NCI-H1417 (cell line): ENCODE measurements at regions not wholly inside any gene's neighbourhood (a gene's known extent, or its start where the extent isn't known, plus 50 kb on each side); places are given as distances from the start of the nearest gene placed in this dataset.
"Not testable (repeated sequence)": the region's sequence is repeated elsewhere in the genome, so short reads cannot be mapped to it uniquely, and the experiment has no call there.

Source experiments
- DNase-seq, 3 experiments: peaks; one replicate each; lab custom pipeline; 2025; lab: John Stamatoyannopoulos, UW

GRCh38 chr10:61818251-61818650 lies 83.2 kb upstream of the ARID5B start:
- not testable (repeated sequence) for DNase-seq

- peak in 1 of 3 experiments; percentile 4 for DNase-seq
Measured at GRCh38 chr10:61819208-61819607, 82.3 kb upstream of the ARID5B start.

- peak in 1 of 3 experiments; percentile 14 for DNase-seq
Measured at GRCh38 chr10:61821153-61821552, 80.3 kb upstream of the ARID5B start.

GRCh38 chr10:61821693-61822092 lies 79.8 kb upstream of the ARID5B start:
- peak in 1 of 3 experiments; percentile 49 for DNase-seq

DNA sequence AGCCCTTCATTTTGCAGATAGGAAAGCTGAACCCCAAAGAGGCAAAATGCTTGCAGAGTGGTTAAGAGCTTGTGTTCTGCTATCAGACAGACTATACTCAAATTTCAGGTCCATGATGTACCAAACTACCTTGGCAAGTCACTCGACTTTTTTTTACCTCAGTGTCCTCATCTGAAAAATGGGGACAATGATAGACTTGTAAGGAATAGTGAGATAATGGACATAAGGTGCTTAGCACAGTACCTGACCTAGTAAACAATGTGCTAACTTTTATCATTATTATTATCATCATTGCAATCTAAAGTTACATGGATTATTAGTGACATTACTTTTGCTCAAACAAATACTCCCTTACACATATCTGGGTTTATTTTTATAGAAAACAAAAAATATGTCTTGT lies 79.4 kb upstream of the ARID5B start:
- no peak for DNase-seq

DNA sequence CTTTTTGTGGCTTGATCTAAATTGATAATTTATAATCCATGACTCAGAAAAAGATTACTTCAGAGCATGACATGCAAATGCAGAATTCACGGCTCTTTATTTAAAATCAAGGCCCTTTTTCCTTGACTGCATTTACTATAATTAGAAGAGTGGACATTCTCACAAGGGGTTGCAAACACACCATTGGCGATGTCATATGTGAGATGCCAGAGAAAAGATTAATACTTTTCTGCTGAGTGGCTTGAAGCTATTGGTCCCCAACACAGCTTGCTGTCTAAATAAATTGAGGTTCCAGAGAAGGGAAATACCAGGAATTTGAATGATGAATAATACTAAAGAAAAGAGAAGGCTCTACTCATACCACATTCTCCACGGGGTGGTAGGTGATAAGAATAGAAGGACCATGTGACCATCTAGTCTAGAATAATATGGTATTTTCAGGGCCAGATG lies 78.7 kb upstream of the ARID5B start:
- no peak for DNase-seq

- DNase-seq, result no peak
Measured at GRCh38 chr10:61825001-61825400, 76.5 kb upstream of the ARID5B start.

DNA sequence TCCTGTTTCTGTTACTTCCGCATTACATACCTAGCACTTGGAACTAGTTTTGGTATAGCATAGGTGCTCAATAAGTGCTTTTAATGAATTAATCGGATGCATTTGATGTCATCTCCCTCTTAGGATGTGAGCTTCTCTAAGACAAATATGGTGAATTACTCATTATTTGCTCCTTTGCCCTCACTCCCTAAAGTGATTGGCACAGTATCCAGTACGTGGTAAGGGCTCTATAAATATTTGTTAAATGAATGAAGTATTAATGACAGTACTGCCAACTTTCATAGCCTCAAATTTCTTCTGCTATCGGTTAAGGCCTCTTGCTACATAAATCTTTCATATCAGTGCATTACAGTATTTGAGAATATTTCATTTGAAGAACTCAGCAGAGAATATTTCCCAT lies 75.9 kb upstream of the ARID5B start:
- DNase-seq, result no peak

DNA sequence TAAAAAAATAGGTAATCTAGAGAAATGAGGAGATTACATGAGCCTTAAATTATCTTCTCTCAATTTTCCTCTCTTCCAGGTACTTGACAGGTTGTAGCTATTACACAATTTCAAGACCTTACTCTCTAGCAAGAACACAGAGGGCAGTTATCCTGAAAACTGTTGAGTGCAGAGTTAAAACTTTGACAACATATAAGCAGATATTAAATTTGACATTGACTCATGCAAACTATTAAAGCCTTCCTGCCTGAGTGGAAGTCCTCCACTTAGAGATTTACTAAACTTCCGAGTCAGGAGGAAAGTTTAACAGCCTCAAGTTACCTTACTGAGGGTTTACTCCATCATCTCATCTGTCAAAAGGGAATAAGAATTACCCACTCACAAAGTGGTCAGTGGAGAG lies 73.5 kb upstream of the ARID5B start:
- DNase-seq, result no peak

GRCh38 chr10:61828788-61829187 lies 72.7 kb upstream of the ARID5B start:
- no peak for DNase-seq

GRCh38 chr10:61830072-61830845 lies 71.2 kb upstream of the ARID5B start:
- DNase-seq, result no peak

- no peak for DNase-seq
Measured at GRCh38 chr10:61830846-61831273, 70.6 kb upstream of the ARID5B start.

DNA sequence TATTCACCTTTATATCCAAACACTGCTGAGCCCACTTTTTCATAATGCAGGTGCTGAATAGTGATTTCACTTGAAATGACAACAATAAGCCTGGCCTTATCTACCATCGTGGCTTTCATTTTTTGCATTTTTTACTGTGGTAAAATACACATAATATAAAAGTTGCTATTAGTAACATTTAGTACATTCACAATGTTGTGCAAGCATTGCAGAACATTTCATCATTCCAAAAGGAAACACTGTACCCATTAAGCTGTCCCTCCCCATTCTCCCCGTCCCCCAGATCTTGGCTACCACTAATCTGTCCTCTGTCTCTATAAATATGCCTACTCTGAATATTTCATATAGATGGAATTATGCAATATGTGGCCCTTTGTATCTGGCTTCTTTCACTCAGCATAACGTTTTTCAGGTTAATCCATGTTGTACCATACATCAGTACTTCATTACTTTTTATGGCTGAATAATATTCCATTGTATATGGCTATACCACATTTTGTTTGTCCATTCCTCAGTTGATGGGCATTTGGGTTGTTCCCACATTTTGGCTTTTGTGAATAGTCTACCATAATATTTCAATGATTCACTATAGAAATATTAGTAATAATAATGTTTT lies 68.5 kb upstream of the ARID5B start:
- DNase-seq, result no peak

GRCh38 chr10:61834519-61834918 lies 67.0 kb upstream of the ARID5B start:
- DNase-seq, result no peak

DNA sequence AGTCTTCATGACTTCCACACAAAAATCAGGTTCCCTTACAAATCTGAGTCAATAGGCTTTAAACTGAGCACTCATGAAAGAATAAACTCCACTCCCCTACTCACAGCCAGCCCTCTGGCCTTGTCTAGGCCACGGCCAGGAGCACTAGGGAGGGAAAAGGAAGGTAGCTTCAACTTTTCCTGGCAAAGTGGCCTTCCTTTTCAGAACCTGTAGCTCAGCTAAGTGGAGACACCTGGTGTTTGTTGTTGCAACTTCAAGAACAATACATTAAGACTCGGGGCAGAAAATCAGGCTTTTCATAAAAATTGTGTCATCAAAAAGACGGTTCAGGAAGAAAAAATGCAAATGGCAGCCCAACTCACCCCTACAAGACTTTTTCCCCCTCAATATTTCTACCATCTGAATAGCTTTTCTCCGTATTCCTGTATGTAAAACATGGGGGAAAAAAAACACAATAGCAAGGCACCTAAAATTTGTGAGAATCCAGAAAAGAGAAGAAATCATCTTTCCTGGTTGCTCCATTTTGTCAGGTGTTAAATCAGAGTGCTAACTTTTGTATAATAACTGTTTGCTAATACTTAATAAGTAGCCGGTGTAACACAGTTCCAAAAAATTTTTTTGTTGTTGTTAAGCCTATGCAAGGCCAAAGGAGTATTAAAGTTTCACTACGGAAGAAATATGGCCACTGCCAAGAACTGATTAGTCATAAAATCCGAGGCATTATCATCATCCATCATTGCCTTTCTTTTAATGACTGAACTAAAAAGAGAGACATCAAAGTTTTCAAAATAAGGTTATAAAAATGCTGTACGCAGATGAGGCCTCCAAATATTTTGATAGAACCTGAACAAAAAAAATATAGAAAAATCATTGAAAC lies 66.2 kb upstream of the ARID5B start:
- peak in 1 of 3 experiments; percentile 34 for DNase-seq

DNA sequence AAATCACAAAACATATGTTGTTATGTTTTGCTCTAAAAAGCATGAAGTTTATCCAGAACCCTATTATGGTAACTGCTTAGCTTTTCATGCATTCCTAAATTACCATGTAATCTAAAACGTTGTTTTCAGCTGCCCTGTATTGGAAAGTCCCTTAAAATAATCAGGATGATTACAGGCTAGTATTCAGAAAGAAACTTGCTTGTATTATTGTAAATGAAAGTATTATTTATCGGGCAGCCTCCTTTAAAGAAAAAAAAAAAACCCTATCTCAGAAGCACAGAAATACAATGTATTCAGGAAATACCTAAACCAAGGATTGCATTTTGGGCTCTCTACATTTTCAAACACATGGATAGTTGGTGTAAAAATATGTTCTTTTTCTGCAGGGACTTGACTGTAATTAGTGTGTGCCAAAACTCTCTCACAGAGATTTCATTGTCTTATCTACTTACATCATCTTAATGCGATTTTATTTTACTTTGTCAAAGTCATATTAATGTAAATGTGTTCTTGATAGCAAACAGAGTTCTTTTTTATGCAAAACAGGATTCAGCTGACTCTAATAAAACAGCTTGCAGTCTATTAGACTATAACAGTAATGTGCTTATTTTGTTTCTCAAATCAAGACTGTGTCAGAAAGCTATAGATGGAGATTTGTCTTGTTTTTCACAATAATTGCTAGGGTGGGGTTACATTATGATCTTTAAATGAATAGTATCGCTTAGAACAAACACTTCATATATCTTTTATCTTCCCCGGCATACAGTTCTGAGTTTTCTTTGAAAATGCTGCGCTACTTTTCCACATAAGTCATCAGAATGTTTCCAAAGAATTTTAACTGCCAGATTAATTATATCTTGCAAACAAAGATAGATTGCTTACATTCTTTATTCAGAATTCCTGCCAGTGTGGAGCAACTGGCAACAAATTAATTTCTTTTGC lies 65.3 kb upstream of the ARID5B start:
- peak in 1 of 3 experiments; percentile 48 for DNase-seq

DNA sequence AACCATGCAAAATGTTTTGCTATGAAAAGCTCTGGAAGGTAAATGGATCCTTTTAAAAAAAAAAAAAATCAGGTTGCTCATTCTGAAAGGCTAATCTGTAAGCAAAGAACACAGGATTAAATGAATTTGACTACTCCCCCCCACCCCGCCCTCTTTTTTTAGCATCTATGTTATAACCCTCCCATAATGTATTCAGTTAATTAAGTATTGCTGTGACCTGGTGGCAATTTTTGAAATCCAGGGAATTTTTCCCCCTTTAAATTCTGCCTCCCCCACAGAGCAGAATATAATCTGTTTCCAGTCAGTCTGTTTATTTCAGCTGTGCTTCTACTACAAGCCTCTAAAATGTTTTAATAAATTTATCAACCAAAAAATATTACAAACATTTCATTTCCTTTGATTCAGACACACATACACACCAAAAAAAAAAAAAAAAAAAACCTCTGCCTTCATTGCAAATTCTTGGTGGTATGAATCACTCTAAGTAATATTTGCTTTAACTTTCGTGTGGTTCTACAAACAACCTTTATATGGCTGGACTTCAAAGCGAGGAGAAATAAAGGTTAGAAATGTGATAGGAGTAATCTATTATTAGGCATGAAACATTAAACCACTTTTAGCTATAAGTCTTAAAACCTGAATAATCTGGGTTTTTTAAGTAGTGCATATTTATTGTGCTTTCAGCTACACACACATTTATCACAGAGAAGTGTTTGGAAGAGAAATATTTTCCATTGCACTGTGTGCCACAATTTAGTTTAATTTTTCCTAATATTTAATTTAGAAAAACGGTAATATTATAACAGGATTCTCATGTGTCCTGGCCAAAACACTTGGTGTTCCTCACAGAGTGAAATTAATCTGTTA lies 64.4 kb upstream of the ARID5B start:
- peak in 1 of 3 experiments; percentile 41 for DNase-seq

DNA sequence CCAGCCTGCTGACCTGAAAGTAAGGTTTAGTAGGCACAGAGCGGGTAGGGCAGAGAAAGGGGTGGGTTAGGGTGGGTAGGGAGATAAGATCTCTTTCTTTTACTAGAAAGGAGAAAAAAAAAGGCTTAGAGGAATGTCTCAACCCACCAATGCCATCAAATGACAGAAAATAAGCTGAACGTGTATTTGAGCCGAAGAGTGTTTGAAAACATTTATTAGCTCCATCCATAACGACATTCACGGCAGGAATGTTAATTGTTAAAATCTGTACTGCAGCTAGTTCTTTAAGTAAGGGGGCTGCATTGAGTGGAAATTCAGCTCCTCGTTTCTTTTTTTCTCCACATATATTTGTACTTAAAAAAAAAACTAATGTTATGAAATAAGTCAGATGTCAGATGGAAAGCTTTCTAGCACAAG lies 63.7 kb upstream of the ARID5B start:
- DNase-seq, result peak in 1 of 3 experiments; percentile 27

DNA sequence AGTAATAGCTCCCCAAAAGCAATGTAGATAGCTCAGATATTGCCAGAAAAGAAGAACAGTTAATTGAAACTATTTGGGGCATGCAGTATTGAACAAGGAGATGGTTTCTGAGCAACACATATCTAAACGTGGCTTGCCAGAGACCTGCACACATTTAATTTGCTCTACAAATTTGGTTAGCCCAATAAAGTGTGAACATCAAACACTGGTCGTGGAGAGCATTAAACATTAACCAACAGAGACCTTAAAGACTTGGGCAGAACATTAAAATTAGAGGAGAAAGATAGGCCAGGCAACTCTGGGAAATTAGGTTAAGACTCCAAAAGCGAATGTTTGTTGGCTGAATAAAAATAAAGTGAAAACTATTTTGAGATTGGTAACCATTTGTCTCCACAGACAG lies 61.6 kb upstream of the ARID5B start:
- no peak for DNase-seq

DNA sequence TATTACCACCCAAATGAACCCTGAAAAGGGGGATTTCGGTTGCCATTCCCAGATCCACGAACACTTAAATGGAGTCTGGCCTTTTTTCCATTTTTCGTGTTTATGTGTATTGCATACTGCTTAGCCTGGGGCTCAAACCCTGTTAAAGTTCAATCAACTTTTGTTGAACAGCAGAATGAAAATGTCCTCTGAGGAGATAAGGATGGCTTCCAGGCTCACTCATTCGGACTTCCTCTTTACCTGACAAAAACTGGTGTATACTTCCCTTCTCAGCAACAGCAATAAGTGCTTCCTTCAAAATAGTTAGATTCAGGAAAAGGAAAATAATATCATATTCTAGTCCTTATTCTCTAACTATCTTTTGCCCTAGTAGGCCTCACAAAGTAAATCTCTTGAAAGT lies 61.1 kb upstream of the ARID5B start:
- DNase-seq, result no peak
